Hypothalamus (tissue), 51 donors: ENCODE measurements at regions not wholly inside any gene's neighbourhood (a gene's known extent, or its start where the extent isn't known, plus 50 kb on each side); places are given as distances from the start of the nearest gene placed in this dataset.
"Not testable (repeated sequence)": the region's sequence is repeated elsewhere in the genome, so short reads cannot be mapped to it uniquely, and the experiment has no call there.

ENCODE experiments used
- DNase-seq, 51 donors: peaks; one replicate each; lab custom pipeline; 2025; lab: John Stamatoyannopoulos, UW

DNA sequence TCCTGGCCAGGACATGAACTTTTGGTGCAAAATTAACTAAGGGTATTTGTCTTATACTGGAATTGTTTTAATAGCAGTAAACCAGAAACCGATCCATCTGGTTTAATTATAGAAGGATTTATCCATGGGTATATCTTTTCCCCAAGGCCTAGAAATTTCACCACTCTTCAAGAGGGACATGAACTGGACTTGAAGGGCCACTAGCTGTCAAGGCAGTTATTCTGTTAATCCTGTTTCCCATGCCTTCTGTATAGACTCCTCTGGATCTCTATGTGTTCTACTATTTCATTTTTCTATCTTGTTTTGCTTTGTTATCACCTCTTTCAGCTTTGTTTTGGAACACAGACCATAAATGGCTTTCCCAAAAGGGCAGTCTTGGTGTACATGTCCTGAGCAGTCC is 467.6 kb downstream of the KIF4B start:
- DNase-seq: no peak

DNA sequence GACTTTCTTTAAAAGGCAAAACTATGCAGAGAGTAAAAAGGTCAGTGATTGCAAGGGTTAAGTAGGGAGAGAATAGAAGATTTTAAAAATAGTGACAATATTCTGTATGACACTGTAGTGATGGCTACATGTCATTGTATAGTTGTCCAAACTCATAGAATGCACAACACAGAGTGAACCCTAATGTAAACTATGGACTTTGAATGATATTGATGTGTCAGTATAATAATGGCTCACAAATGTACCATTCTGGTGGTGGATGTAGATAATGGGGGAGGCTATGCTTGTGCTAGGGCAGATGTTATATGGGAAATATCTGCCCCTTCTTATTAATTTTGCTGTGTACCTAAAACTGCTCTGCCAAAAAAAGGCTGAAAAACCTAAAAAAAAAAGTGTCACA is 468.9 kb downstream of the KIF4B start:
- DNase-seq: no peak

DNA sequence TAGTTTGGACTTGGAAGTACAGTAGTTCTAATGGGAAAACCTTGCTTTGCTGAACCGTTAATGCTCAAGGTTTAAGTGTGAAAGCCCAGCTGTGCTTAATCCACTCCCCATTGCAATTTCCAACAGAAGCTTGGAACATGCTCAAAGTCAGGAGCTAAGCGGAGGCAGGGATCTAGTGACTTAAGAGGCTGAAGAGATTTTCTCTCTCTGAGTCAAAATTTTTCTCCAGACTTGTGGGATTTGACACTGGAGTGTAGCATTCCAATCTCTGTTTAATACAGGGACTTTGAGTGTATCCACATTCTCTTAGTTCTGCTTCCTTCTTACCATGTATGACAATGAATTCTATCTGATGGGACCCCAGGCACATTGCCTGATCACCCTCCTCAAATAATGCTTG is 471.8 kb downstream of the KIF4B start:
- no peak for DNase-seq

DNA sequence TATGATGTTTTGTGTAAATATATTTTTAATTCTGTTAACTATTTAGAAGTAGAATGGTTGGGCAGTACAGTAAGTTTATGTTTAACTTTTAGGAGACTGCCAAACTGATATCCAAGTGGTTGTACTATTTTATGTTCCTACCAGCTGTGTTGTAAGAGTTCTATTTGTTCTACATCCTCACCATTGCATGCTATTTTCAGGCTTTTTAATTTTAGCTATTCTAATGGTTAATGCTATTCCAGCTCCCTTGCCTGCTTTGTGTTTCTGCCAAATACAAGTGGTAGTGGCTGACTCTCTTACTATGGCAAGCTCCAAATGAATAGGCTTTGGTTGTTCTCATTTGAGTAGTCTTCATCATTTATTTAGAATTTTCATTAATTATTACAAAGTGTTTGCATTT is 476.4 kb downstream of the KIF4B start:
- DNase-seq: no peak

DNA sequence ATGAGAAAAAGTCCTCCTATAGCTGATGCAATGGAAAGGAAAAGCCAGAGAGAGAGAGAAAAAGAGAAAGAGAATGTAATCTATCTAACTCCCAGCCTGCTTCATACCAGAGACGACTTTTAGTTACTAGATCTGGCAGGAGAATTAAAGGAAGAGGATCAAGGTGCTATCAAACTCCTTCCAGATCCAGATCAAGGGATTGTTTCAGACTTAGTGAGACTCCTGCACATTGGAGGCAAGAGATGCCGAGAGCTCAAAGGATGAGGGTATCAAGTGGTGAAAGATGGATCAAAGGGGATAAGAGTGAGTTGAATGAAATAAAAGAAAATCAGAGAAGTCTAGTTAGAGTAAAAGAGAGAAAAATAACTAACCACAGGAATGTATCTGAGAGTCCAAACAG is 478.6 kb downstream of the KIF4B start:
- DNase-seq: no peak

DNA sequence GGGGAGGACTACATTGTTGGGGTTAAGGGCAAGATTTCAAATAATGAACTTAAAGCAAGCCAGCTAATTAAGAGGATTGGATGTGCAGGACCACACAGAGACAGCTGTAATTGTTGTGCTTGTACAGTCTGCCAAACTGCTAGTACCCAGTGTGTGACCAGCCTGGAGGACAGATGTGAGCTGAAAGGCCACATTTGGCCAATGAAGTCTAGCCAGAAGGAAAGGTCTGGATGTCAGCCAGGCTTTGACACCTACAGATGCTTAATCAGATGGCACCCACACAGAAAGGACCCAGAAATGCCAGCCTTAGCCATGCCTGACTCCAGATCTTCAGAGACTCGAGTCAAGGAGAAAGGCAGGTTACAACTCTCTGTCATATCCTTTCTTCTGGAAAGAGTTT is 491.1 kb downstream of the KIF4B start:
- no peak for DNase-seq

DNA sequence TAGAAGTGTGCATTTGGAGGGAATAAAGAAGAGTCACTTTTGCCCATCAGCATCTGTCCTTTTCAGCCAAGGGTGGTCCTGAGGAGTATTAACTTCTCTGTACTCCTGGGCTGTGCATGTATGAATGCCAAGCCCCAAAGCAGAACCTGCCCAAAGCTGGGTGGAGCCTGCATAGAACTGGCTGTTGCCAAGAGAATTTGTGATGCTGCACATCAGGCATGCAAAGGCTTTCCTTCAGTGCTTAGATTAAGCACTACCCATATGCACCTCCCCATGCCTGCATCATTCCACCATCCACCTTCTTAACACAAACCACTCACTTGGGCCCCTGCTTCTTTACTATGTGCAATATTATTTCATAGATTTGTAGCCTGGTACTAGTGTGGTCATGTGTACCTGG is 493.8 kb downstream of the KIF4B start:
- no peak for DNase-seq

DNA sequence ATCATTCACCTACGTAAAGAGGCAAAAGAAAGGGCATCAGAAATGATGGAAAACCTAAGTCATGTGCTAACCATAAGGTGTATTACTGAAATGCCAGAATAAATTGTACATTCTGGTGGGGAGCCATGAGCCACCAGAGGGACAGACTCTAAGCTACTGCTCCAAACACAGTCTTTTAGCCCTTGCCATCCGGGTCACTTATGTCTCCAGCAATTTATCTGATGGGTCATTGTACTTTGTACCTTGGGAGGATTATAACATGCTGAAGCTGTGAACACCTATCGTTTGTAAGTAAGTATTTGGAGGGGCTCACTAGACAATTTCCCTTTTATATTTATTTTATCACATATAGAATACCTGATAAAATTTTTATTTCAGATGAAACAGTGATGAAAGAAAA is 495.1 kb downstream of the KIF4B start:
- DNase-seq: no peak

DNA sequence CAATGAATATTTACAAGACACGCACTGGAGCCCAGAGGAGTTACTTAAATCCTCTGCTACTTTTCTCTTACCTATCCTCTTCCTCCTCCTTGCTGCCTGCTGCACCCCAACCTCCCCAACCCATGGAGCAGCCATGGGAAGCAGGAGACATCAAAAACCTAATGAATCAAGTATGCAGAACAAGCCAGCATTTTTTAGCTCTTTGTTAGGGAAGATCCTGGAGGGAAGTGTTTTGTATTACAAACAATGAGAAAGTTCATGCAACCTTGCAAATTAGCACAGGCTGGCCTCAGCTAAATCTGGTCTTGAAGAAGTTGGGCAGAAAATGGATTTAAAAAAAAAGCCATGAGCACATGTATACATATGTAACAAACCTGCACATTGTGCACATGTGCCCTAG is 498.8 kb downstream of the KIF4B start:
- DNase-seq: no peak

DNA sequence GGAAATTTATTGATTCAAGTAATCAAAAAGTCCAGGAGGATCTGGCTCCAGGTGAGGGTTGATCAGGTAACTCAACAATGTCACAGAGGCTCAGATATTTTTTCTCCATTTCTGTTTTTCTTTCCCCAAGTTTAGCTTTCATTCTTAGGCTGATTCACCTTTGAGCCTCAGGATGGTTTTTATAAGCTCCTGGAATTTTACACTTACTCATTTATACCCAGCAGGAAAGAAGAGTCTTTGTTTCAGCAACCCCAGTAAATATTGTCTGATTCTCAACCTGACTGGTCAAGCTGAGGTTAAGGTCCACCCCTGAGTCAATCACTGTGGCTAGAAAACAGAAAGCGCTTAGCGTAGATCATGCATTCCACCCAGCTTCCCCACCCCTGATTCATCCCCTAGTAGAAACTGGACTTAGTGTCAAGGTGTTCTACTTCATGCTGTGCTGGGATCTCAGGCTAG is 500.6 kb downstream of the KIF4B start:
- no peak for DNase-seq

DNA sequence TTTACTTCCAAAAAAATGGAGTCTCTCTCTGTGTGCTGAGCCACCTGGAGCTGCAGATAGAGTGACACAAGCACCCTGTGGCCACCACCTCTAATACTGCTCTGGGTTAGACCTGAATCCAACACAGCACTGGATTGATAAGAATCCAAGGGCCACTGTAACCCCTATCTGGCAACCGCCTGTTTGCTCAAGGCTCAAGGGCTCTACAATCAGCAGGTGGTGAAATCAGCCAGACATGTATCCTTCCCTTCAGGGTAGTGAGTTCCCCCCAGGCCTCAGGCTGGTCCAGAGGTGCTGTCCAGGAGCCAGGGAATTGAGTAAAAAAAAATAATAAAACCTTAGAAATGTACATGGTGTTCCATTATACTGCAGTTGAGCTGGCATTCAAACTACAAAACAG is 509.0 kb downstream of the KIF4B start:
- no peak for DNase-seq

DNA sequence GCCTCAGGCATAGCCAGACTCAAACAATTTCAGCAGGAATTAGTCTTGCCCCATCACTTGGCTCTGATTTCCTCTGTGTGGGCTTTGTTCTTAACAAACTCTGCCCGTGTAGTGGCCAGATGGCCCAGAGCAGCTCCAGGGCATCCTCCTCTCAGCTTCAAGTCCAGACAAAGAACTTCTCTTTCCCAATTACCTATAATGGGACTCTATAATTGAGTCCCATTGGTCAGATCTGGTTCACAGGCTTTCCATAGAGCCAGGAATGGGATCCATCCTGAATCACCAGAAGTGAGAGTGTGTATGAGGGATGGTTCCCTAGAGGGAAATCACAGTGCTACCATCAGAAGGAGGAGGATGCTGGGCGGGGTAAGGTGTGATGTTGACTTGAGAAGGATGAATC is 515.8 kb downstream of the KIF4B start:
- no peak for DNase-seq

DNA sequence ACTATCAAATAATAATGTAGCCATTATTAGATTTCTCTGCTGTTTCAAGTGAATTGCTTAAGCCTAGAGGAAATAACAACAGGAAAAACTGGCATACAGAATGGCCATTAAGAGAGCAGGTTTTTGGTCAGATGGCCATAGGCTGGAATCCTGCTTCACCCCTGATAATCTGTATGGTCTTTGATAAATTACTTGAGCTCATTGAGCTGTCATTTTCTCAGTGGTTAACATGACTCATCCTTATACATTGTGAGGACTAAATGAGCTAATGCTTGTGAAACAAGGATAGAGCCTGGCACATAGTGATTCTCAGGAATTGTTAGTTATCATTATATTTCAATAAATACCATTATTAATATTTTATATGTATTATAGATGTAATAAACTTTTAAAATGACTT is 516.5 kb downstream of the KIF4B start:
- no peak for DNase-seq

DNA sequence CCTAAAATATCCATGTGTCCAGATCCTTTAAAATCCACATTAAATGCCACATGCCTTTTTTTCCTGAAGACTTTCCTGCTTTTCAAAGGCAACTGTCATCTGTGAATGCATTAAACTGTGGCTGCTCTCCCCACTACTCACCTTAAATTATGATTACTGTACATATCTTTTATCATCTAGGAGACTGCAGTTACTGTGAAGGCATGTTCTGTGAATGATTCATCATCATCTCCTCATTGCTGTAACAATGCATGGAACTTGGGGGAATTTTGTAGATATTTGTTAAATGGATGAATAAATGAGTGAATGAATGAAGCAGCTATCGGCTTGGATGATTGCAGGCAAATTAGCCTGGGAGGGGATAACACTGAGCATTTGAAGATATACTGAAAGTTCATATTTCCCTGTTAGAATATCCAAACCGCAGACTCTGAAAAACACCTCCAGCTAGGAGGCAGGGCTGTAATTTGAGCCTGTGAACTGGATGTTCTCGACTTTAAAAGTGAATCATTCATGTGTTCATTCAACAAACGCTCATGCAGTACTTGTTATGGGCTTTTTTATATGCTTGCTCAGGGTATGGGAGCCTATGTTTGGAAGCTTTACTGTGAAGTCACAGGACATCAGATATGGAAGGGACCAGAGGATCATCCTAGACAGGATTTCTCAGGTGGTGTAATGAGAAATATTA is 519.2 kb downstream of the KIF4B start:
- no peak for DNase-seq

DNA sequence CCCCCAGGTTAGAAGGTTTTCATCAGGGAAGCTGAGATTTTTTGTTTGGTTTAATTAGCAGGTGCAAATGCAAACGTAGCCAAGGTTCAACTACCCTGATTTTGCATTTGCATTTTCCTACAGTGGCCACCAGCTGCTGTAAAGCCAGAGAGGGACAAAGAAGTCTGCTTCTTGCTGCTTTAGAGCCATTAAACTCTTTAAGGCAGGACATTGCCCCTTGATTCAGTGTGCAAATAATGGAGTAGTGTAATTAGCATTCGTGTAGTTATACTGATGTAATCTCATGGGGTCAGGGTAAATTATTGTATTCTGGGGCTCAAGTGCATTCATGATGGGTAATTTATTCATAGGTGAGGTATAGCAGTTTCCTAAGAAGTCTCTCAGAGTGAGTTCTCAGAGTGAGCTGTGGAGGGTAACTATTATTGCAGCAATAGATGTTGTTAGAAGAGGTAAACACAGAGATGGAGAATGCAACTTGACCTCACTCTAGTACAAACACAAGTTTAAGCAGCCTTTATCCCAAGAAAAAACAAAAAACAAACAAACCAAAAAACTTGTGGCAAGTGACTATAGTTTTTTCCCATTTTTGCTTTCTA is 526.5 kb downstream of the KIF4B start:
- no peak for DNase-seq

DNA sequence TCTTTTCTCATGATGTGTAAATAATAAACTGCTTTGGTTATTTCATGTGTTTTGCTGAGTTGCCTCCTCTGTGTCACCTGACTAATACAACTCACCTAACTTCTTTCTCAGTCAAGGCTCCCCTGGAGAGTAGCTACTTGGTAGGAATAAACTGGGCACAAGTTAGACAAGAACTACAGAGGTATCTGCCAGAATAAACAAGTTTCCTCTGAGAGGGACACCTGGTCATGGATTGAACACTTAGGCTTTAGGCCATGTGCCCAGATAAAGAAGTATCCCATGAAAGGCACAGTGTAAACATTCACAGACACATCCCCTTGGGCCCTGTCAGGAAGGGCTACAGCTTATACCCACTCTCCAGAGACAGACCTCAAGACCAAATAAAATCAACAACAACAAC is 532.5 kb downstream of the KIF4B start:
- DNase-seq: no peak

DNA sequence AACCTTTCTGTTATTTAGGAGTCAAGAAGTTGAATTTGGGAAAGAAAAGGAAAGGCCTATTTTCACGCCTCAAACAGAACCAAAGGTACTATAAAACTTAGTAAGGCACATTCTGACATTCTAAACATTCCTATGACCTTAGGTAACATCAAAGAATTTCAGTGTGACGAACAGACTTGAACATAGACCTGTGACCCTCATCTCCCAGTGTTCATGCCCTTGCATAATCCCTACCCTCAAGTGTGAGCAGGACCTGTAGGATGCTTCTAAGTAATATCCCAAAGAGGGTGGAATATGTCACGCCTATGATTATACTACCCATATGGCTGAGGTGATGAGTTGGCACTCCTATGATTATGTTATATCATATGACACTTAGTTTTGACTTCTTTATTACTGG is 540.9 kb downstream of the KIF4B start:
- DNase-seq: no peak

DNA sequence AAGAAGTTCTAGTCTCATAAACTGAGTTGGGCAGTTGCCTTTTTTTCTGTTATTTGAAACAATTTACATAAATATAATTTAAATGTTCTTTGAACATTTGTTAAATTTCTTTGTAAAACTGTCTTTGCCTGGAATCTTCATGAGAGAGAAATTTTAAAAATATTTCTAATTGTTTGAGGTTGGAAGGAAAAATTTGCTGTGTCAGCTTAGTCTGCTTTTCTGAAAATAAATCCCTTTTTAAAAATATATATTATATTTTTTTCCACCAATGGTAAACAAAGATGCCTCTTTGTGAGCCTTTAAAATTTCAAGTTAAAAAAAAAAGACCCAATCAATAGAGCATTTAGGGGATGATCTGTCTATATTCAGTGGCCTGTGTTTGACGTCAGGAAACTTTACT is 542.7 kb downstream of the KIF4B start:
- DNase-seq: no peak

DNA sequence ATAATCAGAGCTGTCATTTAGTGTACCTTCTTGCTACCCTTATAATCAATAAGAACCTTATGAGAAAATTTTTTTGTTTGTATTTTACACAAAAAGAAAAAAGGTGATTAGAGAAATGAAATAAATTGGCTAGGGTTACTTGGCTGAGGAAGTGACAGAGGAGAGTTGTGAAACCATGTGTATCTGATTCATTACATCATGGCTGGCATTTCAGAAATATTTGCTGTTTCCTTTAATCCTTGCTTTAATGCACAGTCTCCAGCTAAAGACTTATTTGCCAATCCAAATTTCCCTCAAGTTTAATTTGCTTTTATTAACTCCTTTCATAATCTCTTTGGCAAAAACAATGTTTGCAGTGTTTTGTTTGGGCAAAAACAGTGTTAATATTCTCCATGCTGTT is 543.1 kb downstream of the KIF4B start:
- no peak for DNase-seq

DNA sequence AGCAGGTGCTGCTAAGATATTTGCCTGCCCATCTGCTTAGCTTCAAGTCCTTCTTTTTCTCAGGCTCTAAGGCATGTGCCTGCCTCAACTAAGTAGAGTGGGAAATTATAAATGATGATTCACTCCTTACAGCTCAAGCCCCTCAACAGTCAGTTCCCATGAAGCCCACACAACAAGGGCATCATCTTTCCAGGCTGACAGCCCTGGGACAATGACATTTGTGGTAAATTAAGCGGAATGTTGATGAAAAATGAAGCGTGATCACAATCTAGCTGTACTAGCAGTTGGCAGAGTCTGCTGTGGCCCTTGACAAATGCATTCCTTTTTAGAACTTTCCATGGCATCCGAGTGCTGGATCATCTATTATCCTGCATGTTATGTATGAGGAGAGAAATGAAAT is 548.6 kb downstream of the KIF4B start:
- no peak for DNase-seq

DNA sequence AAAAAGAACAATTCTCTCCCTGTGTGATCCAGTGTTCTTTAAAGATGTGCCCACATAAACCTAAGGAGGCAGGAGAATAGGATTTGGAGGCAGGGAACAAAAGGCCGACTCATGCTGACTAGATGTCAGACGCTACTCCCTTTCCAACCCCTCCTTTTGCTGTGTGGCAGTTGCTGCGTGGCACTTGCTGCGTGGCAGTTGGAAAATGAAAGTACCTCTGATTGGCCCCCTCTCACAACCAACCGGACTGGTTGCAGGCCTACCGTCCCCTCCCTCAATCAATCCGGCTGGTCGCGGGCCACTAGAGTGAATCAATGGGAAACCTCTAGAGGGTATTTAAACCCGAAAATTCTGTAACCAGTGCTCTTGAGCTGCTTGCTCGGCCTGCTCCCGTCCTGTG is 551.0 kb downstream of the KIF4B start:
- peak in 2 of 51 donors; percentile 0 to 4 for DNase-seq

DNA sequence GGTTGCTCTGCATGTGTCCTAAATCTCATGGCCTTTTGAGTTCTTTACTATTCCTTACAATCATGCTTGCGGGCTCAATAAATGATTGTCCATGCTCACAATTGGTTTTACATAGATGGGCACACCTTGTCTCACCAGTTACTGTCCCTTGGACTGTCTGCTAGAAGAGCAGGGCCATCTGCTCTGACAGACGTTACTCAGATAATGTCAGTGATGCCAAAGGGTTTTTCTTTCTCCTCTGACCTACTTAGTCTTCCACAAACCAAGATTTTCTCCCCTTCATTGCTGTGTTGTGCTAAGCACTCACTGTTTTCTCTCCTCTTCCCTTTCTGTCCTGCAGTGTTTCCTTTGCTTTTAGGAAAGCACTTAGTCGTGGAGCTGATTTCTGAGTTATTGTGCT is 562.3 kb downstream of the KIF4B start:
- DNase-seq: no peak

DNA sequence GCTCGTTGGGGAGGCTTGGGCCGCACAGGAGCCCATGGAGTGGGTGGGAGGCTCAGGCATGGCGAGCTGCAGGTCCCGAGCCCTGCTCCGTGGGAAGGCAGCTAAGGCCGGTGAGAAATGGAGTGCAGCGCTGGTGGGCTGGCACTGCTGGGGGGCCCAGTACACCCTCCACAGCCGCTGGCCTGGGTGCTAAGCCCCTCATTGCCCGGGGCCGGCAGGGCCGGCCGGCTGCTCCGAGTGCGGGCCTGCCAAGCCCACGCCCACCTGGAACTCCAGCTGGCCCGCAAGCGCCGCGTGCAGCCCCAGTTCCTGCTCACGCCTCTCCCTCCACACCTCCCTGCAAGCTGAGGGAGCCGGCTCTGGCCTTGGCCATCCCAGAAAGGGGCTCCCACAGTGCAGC is 573.3 kb downstream of the KIF4B start:
- not testable (repeated sequence) for DNase-seq
